Stimulated activated CD4-positive, alpha-beta T cell treated with anti-CD3 and anti-CD28 coated beads, TNF-alpha, amount 100 ng/mL, for 48 hours (primary cell): ENCODE measurements at regions not wholly inside any gene's neighbourhood (a gene's known extent, or its start where the extent isn't known, plus 50 kb on each side); places are given as distances from the start of the nearest gene placed in this dataset.
"Not testable (repeated sequence)": the region's sequence is repeated elsewhere in the genome, so short reads cannot be mapped to it uniquely, and the experiment has no call there.

ENCODE experiments used
- DNase-seq, 3 donors: peaks; one replicate each; pipeline ENCODE4 v3.0.0-alpha.2; 2020; ENCODE audit warnings: low read depth in 3 of 3

DNA sequence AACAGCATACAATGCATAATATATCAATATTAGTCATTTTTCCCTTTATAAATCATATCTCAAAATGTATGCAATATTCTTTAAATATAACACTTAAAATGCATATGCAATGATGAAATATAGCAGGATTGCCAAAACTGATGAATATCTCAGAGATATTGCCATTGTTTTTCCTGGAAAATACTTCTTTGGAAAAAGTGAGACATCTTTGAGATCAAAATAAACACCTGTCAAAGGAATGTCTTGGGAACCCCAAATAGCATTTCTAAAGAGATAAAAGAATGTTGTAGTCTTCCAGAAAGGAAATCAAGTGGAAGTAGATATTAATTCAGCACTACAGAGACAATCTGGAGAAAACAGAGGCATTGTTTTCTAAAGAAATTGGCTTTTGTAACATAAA, 457.8 kb upstream of the UBE2E2 start:
- DNase-seq, result no peak

DNA sequence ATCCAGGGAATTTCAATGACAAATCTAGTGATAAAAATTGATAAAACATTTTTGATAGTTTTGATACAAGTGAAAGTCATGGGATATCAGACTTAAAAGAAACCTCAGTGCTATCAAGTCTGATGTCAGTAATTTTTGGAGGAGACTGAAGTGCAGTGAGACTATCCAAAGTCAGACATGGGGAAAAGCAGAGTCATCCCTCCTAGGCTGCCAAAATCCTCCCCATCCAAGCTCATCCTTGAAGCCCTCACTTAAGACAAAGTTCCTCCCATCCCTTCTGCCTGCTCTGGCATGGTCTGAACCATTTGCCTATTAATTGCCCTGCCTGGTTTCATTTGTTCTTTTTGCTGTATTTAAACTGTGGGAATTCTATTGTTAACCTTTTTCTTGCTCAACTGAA, 456.9 kb upstream of the UBE2E2 start:
- no peak for DNase-seq

DNA sequence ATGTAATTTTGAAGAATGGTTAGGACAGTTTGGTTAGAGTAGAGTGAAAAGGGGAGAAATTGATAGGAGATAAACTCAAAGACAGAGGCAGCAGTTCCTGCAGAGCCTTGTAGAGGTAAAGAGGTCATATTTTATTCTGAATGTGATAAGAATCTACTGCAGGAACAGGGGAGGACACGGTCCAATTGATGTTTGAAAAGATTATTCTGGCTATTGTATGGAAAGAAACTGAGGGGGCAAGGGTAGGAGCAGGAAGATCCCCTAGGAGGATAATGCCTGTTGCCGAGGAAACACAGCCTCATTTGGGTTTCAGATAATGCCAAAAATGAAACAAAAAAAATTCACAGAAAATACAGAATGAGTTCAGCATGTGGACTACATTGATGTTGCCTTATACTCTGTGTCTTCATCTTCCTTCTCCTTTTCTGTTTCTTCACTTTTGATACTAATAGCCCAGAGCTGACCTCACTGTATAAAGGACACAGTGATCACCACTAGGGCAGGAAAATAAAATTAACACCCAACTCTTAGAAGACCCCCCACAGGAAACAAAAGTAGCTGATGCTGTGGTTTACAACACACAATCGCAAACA, 454.6 kb upstream of the UBE2E2 start:
- no peak for DNase-seq

DNA sequence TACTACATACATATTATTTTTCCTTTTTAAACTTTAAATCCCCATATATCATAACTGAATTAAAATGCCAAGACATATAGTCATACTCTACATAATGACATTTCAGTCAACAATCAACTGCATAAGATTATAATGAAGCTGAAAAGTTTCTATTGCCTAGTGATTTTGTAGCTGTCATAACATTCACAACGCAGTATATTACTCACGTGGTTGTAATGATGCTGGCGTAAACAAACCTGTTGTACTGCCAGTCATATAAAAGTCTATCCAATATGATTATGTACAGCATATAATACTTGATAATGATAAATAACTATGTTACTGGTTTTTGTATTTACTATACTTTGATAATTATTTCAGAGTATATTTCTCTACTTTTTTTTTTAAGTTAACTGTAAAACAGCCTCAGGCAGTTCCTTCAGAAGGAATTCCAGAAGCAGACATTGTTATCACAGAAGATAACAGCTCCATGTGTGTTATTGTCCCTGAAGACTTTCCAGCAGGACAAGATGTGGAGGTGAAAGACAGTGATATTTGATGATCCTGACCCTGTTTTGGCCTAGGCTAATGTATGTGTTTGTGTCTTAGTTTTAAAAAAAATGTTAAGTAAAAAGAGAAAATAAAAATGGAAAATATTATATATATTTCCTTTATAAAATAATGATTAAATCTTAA, 443.4 kb upstream of the UBE2E2 start:
- DNase-seq, result no peak

- DNase-seq, result no peak
These were observed 437.4 kb upstream of the UBE2E2 start for GRCh38 chr3:22765679-22766078.

DNA sequence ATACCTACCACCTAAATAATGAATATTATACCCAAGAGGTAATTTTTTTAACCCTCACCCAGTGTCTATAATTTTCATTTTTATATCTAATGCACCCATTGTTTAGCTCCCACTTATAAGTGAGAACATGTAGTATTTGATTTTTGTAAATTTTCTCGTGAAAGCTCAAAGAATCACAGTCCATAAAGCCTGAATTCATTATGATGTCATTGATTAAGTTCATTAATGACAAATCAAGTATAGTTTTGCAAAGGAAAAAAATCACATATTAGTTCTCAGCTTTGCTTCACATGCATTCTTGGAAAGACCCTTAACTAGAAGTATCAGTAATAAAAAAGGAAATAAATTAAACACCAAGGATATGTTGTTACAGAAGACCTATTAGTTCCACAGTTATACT, 425.3 kb upstream of the UBE2E2 start:
- DNase-seq, result no peak

- no peak for DNase-seq
These were observed 423.4 kb upstream of the UBE2E2 start for GRCh38 chr3:22779737-22780136.

DNA sequence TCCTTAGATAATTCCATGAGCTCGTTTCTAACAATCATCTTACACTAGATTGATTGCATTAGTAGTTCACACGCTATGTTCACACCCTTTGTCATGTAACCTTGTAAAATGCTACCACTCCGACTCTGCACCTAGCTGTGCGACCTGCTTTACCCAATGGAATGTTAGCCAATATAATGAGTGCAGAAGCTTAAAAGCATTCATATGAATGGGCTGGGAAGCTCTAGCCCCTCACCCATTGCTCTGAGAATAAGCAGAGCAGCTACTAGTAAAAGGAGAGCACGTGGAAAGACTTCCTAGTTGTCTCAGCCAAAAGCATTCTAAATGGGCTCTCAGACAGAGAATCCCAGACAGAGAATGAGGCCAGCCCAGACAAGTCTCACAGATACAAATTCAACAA, 410.6 kb upstream of the UBE2E2 start:
- DNase-seq, result no peak

- DNase-seq, result no peak
These were observed 407.2 kb upstream of the UBE2E2 start for GRCh38 chr3:22795917-22796316.

- no peak for DNase-seq
These were observed 404.7 kb upstream of the UBE2E2 start for GRCh38 chr3:22798461-22798860.

DNA sequence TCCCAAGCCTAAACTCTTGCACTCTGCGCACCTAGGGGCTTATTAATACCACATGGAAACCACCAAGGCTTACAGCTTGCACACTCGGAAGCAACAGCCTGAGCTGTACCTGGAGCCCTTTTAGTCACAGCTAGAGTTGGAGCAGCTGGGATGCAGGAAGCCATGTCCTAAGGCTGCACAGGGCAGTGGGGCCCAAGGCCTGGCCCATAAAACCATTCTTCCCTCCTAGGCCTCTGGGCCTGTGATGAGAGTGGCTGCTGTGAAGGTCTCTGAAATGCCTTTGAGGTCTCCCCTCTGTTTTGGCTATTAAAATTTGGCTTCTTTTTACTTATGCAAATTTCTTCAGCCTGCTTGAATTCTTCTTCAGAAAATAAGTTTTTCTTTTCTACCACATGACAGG, 383.9 kb upstream of the UBE2E2 start:
- DNase-seq, result no peak

DNA sequence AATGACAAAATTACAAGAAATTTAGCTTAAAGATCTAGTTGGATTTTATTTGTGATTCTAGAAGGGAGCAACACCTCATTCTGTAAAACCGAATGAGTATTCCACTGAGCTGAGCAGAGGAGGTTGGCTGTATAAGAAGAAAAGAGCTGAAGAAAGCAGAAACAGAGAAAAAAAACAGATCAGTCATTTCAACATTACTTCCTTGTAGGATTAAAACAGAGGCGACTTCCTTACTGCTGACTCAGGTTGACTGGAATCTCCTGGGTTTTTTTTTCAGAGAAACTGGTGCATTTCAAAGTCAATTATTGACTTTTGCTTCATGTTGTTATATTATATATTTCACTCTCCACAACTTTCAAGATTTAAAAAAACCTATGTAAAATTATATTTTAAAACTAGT, 368.1 kb upstream of the UBE2E2 start:
- DNase-seq, result no peak

DNA sequence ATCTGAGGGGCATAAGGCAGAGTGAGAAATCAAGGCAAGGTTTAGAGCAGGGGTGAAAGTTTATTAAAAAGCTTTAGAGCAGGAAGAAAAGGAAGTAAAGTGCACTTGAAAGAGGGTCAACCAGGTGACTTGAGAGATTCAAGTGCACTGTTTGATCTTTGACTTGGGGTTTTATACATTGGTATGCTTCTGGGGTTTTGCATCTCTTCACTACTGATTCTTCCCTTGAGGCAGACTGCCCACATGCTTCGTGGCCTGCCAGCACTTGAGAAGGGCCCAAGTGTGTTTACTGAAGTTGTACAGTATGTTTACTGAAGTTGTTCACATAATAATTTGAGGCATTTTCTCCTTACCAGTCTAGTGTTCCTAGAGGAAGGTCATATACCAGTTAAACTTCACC, 367.0 kb upstream of the UBE2E2 start:
- DNase-seq, result no peak

- DNase-seq, result no peak
These were observed 359.3 kb upstream of the UBE2E2 start for GRCh38 chr3:22843854-22844253.

DNA sequence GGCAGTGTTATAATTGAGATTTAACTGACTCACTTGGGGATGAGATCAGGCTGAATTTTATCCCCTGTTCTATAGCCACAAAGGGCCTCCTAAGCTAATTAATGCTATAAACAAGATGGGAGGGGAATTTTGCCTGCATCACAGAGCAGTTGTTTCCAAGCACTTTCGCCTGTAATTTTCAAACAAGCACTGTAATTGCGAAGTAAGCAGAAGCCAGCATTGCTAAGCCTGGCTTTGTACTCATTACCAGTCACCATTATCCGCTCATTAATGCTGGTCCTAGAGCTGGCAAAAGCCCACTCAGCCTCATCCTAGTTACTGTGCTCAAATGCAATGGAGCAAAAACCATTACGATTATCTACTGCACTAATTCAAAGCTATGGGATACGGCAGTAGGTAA, 356.6 kb upstream of the UBE2E2 start:
- no peak for DNase-seq

DNA sequence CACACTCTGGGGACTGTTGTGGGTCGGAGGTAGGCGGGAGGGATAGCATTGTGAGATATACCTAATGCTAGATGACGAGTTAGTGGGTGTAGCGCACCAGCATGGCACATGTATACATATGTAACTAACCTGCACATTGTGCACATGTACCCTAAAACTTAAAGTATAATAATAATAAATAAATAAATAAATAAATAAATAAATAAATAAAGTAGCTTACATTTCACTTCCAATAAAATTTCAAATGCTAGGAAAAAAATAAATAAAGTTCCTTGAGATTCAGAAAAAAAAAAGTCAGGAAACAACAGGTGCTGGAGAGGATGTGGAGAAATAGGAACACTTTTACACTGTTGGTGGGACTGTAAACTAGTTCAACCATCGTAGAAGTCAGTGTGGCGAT, 353.5 kb upstream of the UBE2E2 start:
- not testable (repeated sequence) for DNase-seq

GRCh38 chr3:22856811-22857210, 346.3 kb upstream of the UBE2E2 start:
- no peak for DNase-seq

- no peak for DNase-seq
These were observed 344.6 kb upstream of the UBE2E2 start for GRCh38 chr3:22858486-22858885.

GRCh38 chr3:22859618-22860017, 343.5 kb upstream of the UBE2E2 start:
- no peak for DNase-seq

DNA sequence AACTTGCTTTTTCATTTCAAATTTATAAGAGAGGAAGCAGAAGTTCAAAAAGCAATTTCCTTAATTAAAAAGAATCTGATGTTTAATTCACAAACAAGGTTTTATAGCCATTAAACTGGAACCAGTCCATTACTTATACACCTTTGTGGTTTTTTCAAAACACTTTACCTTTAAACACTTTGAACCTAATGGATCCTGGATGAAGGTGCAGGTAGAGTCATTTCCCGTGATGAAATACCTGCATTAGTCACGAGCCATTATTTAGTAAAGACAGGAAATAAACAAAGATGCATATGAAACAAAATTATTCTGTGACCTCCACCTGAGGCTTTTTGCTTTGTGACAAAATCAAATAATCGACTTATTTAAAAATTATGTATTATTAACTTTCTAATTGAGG, 341.7 kb upstream of the UBE2E2 start:
- DNase-seq, result no peak

DNA sequence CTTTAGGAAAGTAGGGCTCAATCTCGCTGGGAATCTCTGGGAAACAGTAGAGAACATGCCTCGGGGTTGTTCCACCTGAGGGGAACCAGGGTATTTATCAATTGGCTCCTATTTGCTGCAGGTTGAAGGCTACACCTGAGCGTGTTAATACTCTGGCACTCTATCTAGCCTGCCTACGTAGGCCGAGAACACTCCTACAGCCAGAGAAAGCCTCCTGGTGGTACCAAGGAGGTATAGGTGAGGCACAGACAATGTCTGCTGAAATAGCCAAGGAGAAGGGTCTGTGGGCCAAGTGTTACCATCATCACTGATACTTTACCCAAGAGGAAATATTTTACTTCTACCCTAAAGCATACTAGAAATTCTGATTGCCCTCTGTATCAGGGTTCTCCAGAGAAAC, 341.0 kb upstream of the UBE2E2 start:
- no peak for DNase-seq

- not testable (repeated sequence) for DNase-seq
These were observed 320.3 kb upstream of the UBE2E2 start for GRCh38 chr3:22882834-22883233.

- DNase-seq, result no peak
These were observed 318.1 kb upstream of the UBE2E2 start for GRCh38 chr3:22885039-22885438.
